ENCODE measurements at regions not wholly inside any gene's neighbourhood (a gene's known extent, or its start where the extent isn't known, plus 50 kb on each side); places are given as distances from the start of the nearest gene placed in this dataset.

DNA sequence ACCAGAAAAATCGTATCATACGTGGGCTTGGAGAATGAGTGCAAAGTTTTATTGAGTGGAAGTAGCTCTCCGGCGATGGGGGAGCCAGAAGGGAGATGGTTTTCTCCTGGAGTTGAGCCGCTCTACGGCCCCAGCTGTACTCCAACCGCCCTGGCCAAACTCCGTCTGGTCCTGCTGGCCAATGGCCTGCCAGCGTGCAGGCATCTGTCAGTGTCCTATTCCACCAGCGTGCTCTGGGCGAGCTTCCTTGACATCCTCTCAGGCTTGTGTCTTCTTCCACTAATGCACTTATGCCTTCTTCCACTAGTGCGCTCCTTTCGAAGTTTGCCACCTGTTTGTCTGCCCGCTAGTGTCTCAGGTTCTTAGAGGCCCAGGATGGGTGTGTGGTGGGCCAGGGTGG is 345.5 kb upstream of the CDH19 start:
- TF ChIP-seq, protein P1, sequence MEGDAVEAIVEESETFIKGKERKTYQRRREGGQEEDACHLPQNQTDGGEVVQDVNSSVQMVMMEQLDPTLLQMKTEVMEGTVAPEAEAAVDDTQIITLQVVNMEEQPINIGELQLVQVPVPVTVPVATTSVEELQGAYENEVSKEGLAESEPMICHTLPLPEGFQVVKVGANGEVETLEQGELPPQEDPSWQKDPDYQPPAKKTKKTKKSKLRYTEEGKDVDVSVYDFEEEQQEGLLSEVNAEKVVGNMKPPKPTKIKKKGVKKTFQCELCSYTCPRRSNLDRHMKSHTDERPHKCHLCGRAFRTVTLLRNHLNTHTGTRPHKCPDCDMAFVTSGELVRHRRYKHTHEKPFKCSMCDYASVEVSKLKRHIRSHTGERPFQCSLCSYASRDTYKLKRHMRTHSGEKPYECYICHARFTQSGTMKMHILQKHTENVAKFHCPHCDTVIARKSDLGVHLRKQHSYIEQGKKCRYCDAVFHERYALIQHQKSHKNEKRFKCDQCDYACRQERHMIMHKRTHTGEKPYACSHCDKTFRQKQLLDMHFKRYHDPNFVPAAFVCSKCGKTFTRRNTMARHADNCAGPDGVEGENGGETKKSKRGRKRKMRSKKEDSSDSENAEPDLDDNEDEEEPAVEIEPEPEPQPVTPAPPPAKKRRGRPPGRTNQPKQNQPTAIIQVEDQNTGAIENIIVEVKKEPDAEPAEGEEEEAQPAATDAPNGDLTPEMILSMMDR (IDR thresholded peaks at IDR 0.05; ENCODE audit: extremely low read depth, low read depth, low read length) = no peak
- Histone ChIP-seq H3K36me3 (ENCODE audit: insufficient read depth, low read length) (no peaks in the 10 kb centered on the region), H2AFZ (ENCODE audit: low read length) (no peak overlapping the region), H3K4me1 (ENCODE audit: insufficient read depth, low read length) (no peaks in the 10 kb centered on the region), H3K9me3 (ENCODE audit: low read depth, low read length) (peaks cover 4% of the 10 kb centered on the region), H3K4me3 (ENCODE audit: insufficient read depth, low read length) (no peak overlapping the region), H3K27me3 (ENCODE audit: insufficient read depth, low read length) (no peaks in the 10 kb centered on the region), H3K4me2 (ENCODE audit: insufficient read depth, low read length) (no peak overlapping the region), H3K79me2 (ENCODE audit: insufficient read depth, low read length) (no peaks in the 10 kb centered on the region), H3K27ac (ENCODE audit: low read depth, low read length) (no peak overlapping the region), H4K20me1 (ENCODE audit: insufficient read depth, low read length) (no peaks in the 10 kb centered on the region)
- DNase-seq (ENCODE audit: insufficient read length, low spot score, missing footprints) = no peak

DNA sequence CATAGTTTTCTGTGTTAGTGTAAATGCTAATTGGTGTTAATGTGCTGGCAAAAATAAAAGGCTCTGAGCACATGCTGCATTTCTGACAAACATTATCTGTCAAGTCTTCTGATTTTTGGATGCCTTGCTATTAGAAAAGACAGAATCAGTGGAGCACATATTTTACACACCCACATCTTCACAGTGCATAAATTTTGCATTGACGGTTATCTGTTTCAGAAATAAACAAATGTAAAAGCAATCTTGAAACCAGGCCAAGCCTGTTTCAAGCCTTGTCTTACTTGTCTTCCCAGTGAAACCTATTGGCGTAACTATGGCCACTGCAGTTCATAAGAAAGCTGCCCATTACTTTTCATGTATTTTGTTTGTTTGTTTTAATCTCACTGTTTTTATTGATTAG is 333.7 kb upstream of the CDH19 start:
- no peaks in the 10 kb centered on the region for H3K4me1 ChIP-seq (ENCODE audit: insufficient read depth, low read length)
- TF ChIP-seq, protein P1 (IDR thresholded peaks at IDR 0.05; ENCODE audit: extremely low read depth, low read depth, low read length) = no peak
- H3K27ac ChIP-seq (ENCODE audit: low read depth, low read length) = no peak overlapping the region
- H3K36me3 ChIP-seq (ENCODE audit: insufficient read depth, low read length) = no peaks in the 10 kb centered on the region
- no peaks in the 10 kb centered on the region for H3K27me3 ChIP-seq (ENCODE audit: insufficient read depth, low read length)
- H4K20me1 ChIP-seq (ENCODE audit: insufficient read depth, low read length) = no peaks in the 10 kb centered on the region
- H3K4me2 ChIP-seq (ENCODE audit: insufficient read depth, low read length) = no peak overlapping the region
- H3K79me2 ChIP-seq (ENCODE audit: insufficient read depth, low read length) = no peaks in the 10 kb centered on the region
- H3K9me3 ChIP-seq (ENCODE audit: low read depth, low read length) = peaks cover 3% of the 10 kb centered on the region
- no peak overlapping the region for H2AFZ ChIP-seq (ENCODE audit: low read length)
- H3K4me3 ChIP-seq (ENCODE audit: insufficient read depth, low read length) = no peak overlapping the region
- DNase-seq (ENCODE audit: insufficient read length, low spot score, missing footprints) = no peak

DNA sequence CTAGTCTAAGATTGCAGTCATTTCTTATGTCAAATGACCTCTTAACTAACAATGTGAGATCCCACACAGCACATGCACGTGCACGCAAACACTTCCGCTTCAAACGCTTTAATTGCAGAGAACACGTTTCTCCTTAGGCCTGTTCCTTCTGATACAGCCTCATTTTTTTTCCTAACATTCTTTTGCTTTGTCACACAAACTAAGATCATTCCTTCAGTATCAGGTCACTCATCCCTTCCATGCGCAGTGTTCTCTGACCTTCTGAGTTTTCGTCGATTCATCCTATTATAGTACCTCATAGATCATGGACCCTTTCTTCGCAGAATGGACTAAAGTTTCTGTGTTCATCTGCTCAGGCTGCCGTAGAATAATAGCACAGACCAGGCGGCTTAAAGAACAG is 327.1 kb upstream of the CDH19 start:
- Histone ChIP-seq H3K27me3 (ENCODE audit: insufficient read depth, low read length) (no peaks in the 10 kb centered on the region), H3K36me3 (ENCODE audit: insufficient read depth, low read length) (no peaks in the 10 kb centered on the region), H2AFZ (ENCODE audit: low read length) (no peak overlapping the region), H3K4me3 (ENCODE audit: insufficient read depth, low read length) (no peak overlapping the region), H3K27ac (ENCODE audit: low read depth, low read length) (no peak overlapping the region), H3K9me3 (ENCODE audit: low read depth, low read length) (no peaks in the 10 kb centered on the region), H4K20me1 (ENCODE audit: insufficient read depth, low read length) (no peaks in the 10 kb centered on the region), H3K4me1 (ENCODE audit: insufficient read depth, low read length) (no peaks in the 10 kb centered on the region), H3K4me2 (ENCODE audit: insufficient read depth, low read length) (no peak overlapping the region), H3K79me2 (ENCODE audit: insufficient read depth, low read length) (no peaks in the 10 kb centered on the region)
- TF ChIP-seq, protein P1 (IDR thresholded peaks at IDR 0.05; ENCODE audit: extremely low read depth, low read depth, low read length) = no peak
- no peak for DNase-seq (ENCODE audit: insufficient read length, low spot score, missing footprints)

DNA sequence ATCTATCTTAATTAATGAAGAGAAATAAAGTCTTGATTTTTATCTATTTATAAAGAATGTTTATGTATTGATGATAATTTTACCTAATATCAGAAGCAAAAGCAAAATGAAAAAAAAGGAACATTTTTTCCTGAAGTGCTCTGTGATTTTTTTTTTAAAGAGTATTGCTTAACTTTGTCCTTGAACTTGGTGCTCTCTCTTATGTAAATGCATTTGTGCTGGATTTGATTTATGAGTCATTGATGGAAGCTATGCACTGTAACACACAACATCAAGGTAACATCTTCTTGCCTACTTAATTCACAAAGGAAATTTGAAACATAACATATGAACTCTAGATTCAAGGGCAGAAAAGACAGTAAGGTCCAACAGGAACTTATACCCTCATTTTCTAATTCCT is 312.9 kb upstream of the CDH19 start:
- Histone ChIP-seq H3K79me2 (ENCODE audit: insufficient read depth, low read length) (no peaks in the 10 kb centered on the region), H3K27ac (ENCODE audit: low read depth, low read length) (no peak overlapping the region), H3K36me3 (ENCODE audit: insufficient read depth, low read length) (no peaks in the 10 kb centered on the region), H4K20me1 (ENCODE audit: insufficient read depth, low read length) (no peaks in the 10 kb centered on the region), H3K4me3 (ENCODE audit: insufficient read depth, low read length) (no peak overlapping the region), H2AFZ (ENCODE audit: low read length) (no peak overlapping the region), H3K27me3 (ENCODE audit: insufficient read depth, low read length) (no peaks in the 10 kb centered on the region), H3K9me3 (ENCODE audit: low read depth, low read length) (no peaks in the 10 kb centered on the region), H3K4me1 (ENCODE audit: insufficient read depth, low read length) (no peaks in the 10 kb centered on the region), H3K4me2 (ENCODE audit: insufficient read depth, low read length) (no peak overlapping the region)
- no peak for DNase-seq (ENCODE audit: insufficient read length, low spot score, missing footprints)
- TF ChIP-seq, protein P1 (IDR thresholded peaks at IDR 0.05; ENCODE audit: extremely low read depth, low read depth, low read length) = no peak
